Mammary epithelial cell (primary cell): ENCODE measurements at regions not wholly inside any gene's neighbourhood (a gene's known extent, or its start where the extent isn't known, plus 50 kb on each side); places are given as distances from the start of the nearest gene placed in this dataset.

Experiments
- EZH2 ChIP-seq: IDR thresholded peaks from 2 replicates; pipeline ENCODE4 v1.6.1; 2012; ENCODE audit warnings: low read length, inconsistent platforms, borderline replicate concordance
- TF ChIP-seq, protein P1 (sequence below), 2 donors: IDR thresholded peaks in 1 of 2; conservative IDR thresholded peaks in 1 of 2; 2 replicates each; pipeline ENCODE4 v1.5.1; 2011 to 2012; ENCODE audit warnings: inconsistent platforms in 2 of 2, low read length in 2 of 2, mild to moderate bottlenecking in 2 of 2, control low read depth in 1 of 2, low read depth in 1 of 2; ENCODE audit not compliant: insufficient read depth in 1 of 2; ENCODE audit errors: extremely low read depth in 1 of 2

DNA sequence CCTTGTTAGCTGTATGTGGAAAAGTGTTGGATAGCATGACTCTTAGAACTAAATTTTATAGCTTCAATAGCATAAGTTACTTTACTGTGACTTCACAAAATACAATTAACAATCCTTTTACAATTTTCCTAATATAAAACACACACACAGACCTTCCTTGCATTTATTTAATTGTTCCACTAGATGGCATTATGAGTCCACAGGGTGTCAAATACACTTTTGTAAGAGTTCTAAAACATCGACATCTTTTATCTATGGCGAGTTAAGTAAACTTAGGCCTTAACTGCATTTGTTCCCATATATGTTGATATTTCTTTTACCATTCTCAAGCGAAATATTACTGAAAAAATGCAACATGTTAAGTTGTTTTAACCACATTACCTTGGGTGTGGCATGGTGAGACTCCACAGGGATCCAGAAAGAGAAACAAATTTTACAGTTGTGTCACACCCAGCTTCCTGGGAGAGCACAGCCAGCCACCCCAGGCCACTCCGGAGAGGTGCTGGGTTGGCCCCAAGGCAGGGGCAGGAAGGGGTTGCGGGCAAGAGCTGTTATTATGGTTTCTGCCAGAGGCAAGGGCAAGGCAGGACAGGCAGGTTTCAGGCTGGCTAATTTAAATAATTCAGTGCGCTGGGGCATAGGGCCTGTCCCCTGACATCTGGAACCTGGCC lies 312.4 kb upstream of the MC4R start:
- TF ChIP-seq, protein P1, sequence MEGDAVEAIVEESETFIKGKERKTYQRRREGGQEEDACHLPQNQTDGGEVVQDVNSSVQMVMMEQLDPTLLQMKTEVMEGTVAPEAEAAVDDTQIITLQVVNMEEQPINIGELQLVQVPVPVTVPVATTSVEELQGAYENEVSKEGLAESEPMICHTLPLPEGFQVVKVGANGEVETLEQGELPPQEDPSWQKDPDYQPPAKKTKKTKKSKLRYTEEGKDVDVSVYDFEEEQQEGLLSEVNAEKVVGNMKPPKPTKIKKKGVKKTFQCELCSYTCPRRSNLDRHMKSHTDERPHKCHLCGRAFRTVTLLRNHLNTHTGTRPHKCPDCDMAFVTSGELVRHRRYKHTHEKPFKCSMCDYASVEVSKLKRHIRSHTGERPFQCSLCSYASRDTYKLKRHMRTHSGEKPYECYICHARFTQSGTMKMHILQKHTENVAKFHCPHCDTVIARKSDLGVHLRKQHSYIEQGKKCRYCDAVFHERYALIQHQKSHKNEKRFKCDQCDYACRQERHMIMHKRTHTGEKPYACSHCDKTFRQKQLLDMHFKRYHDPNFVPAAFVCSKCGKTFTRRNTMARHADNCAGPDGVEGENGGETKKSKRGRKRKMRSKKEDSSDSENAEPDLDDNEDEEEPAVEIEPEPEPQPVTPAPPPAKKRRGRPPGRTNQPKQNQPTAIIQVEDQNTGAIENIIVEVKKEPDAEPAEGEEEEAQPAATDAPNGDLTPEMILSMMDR (conservative IDR thresholded peaks at IDR 0.05 in 1 of 2, IDR thresholded peaks at IDR 0.05 in 1 of 2; ENCODE audit: extremely low read depth in 1 of 2, insufficient read depth in 1 of 2, low read depth in 1 of 2, low read length in 2 of 2), result peak; percentile 62 to 73
- TF ChIP-seq EZH2, result no peak
